ENCODE measurements at regions not wholly inside any gene's neighbourhood (a gene's known extent, or its start where the extent isn't known, plus 50 kb on each side); places are given as distances from the start of the nearest gene placed in this dataset.

GRCh38 chr4:20391198-20391597 is 139.5 kb downstream of the SLIT2 start:
- no peak overlapping the region for H3K18ac ChIP-seq (ENCODE audit: low read length)
- no peak overlapping the region for H2AFZ ChIP-seq (ENCODE audit: low read length)
- no peak overlapping the region for H3K27ac ChIP-seq (replicated peaks; ENCODE audit: low read length)
- no peak overlapping the region for H3K9ac ChIP-seq (ENCODE audit: low read depth, low read length, poor library complexity)
- no peaks in the 10 kb centered on the region for H3K9me3 ChIP-seq (replicated peaks in 1 of 2; ENCODE audit: control insufficient read depth in 2 of 2, insufficient read depth in 1 of 2, low read depth in 1 of 2, low read length in 2 of 2)
- no peaks in the 10 kb centered on the region for H3K4me1 ChIP-seq (ENCODE audit: control insufficient read depth in 2 of 2, insufficient read depth in 1 of 2, low read depth in 1 of 2, low read length in 2 of 2)
- H2BK120ac ChIP-seq (ENCODE audit: low read depth, low read length): no peak overlapping the region
- no peak overlapping the region for H4K8ac ChIP-seq (ENCODE audit: low read depth, low read length)
- H2AK5ac ChIP-seq (ENCODE audit: low read depth, low read length): no peak overlapping the region
- no peak overlapping the region for H3K14ac ChIP-seq (ENCODE audit: low read length)
- H3K27me3 ChIP-seq (ENCODE audit: control insufficient read depth in 3 of 3, insufficient read depth in 3 of 3, low read depth in 1 of 3, low read length in 3 of 3): no peaks in the 10 kb centered on the region
- H3K4me2 ChIP-seq (ENCODE audit: insufficient read depth, low read length, poor library complexity, severe bottlenecking): no peak overlapping the region
- H3K4ac ChIP-seq (ENCODE audit: low read length): no peak overlapping the region
- DNase-seq (ENCODE audit: low spot score): no peak
- no peak overlapping the region for H3K4me3 ChIP-seq (ENCODE audit: low read length in 2 of 2)
- H3K36me3 ChIP-seq (replicated peaks in 1 of 2; ENCODE audit: control insufficient read depth in 2 of 2, insufficient read depth in 2 of 2, low read length in 2 of 2): peaks cover 0 to 8% of the 10 kb centered on the region in 2 donors
- H2BK12ac ChIP-seq (ENCODE audit: low read length): no peak overlapping the region
- no CpG with 5 or more reads among the region's 1 CpG for WGBS, 2 donors (ENCODE audit: extremely low coverage in 2 of 2, insufficient read length in 2 of 2, insufficient replicate concordance in 1 of 2)
- no peak overlapping the region for H4K91ac ChIP-seq (ENCODE audit: low read depth, low read length, poor library complexity)
- no peak overlapping the region for H2BK15ac ChIP-seq (ENCODE audit: low read length)
- H2BK5ac ChIP-seq (ENCODE audit: low read length): no peak overlapping the region
- no peaks in the 10 kb centered on the region for H3K79me1 ChIP-seq (ENCODE audit: low read depth, low read length)
- no peak overlapping the region for H3K23ac ChIP-seq (ENCODE audit: low read depth, low read length, poor library complexity)

GRCh38 chr4:20391912-20392311 is 140.2 kb downstream of the SLIT2 start:
- Histone ChIP-seq H2BK5ac (ENCODE audit: low read length) (no peak overlapping the region), H3K23ac (ENCODE audit: low read depth, low read length, poor library complexity) (no peak overlapping the region), H3K18ac (ENCODE audit: low read length) (no peak overlapping the region), H3K36me3 (replicated peaks in 1 of 2; ENCODE audit: control insufficient read depth in 2 of 2, insufficient read depth in 2 of 2, low read length in 2 of 2) (peaks cover 0 to 7% of the 10 kb centered on the region in 2 donors), H3K4me1 (ENCODE audit: control insufficient read depth in 2 of 2, insufficient read depth in 1 of 2, low read depth in 1 of 2, low read length in 2 of 2) (no peaks in the 10 kb centered on the region), H3K4ac (ENCODE audit: low read length) (no peak overlapping the region), H3K4me3 (ENCODE audit: low read length in 2 of 2) (no peak overlapping the region), H4K91ac (ENCODE audit: low read depth, low read length, poor library complexity) (no peak overlapping the region), H3K9ac (ENCODE audit: low read depth, low read length, poor library complexity) (no peak overlapping the region), H2BK120ac (ENCODE audit: low read depth, low read length) (no peak overlapping the region), H3K4me2 (ENCODE audit: insufficient read depth, low read length, poor library complexity, severe bottlenecking) (no peak overlapping the region), H2BK12ac (ENCODE audit: low read length) (no peak overlapping the region), H4K8ac (ENCODE audit: low read depth, low read length) (no peak overlapping the region), H2AFZ (ENCODE audit: low read length) (no peak overlapping the region), H3K27me3 (ENCODE audit: control insufficient read depth in 3 of 3, insufficient read depth in 3 of 3, low read depth in 1 of 3, low read length in 3 of 3) (no peaks in the 10 kb centered on the region), H2BK15ac (ENCODE audit: low read length) (no peak overlapping the region), H3K79me1 (ENCODE audit: low read depth, low read length) (no peaks in the 10 kb centered on the region), H3K27ac (replicated peaks; ENCODE audit: low read length) (no peak overlapping the region), H3K9me3 (replicated peaks in 1 of 2; ENCODE audit: control insufficient read depth in 2 of 2, insufficient read depth in 1 of 2, low read depth in 1 of 2, low read length in 2 of 2) (no peaks in the 10 kb centered on the region), H2AK5ac (ENCODE audit: low read depth, low read length) (no peak overlapping the region), H3K14ac (ENCODE audit: low read length) (no peak overlapping the region)
- no CpG with 5 or more reads among the region's 5 CpGs for WGBS, 2 donors (ENCODE audit: extremely low coverage in 2 of 2, insufficient read length in 2 of 2, insufficient replicate concordance in 1 of 2)
- DNase-seq (ENCODE audit: low spot score): no peak

GRCh38 chr4:20393486-20394100 is 141.9 kb downstream of the SLIT2 start:
- Histone ChIP-seq H2BK15ac (ENCODE audit: low read length) (no peak overlapping the region), H3K14ac (ENCODE audit: low read length) (no peak overlapping the region), H4K91ac (ENCODE audit: low read depth, low read length, poor library complexity) (no peak overlapping the region), H2BK12ac (ENCODE audit: low read length) (no peak overlapping the region), H3K18ac (ENCODE audit: low read length) (no peak overlapping the region), H3K27ac (replicated peaks; ENCODE audit: low read length) (no peak overlapping the region), H2BK120ac (ENCODE audit: low read depth, low read length) (no peak overlapping the region), H3K27me3 (ENCODE audit: control insufficient read depth in 3 of 3, insufficient read depth in 3 of 3, low read depth in 1 of 3, low read length in 3 of 3) (no peaks in the 10 kb centered on the region), H3K36me3 (replicated peaks in 1 of 2; ENCODE audit: control insufficient read depth in 2 of 2, insufficient read depth in 2 of 2, low read length in 2 of 2) (peaks cover 0 to 3% of the 10 kb centered on the region in 2 donors), H2AK5ac (ENCODE audit: low read depth, low read length) (no peak overlapping the region), H3K79me1 (ENCODE audit: low read depth, low read length) (no peaks in the 10 kb centered on the region), H3K23ac (ENCODE audit: low read depth, low read length, poor library complexity) (no peak overlapping the region), H3K4me2 (ENCODE audit: insufficient read depth, low read length, poor library complexity, severe bottlenecking) (no peak overlapping the region), H2AFZ (ENCODE audit: low read length) (no peak overlapping the region), H3K9me3 (replicated peaks in 1 of 2; ENCODE audit: control insufficient read depth in 2 of 2, insufficient read depth in 1 of 2, low read depth in 1 of 2, low read length in 2 of 2) (no peaks in the 10 kb centered on the region), H3K4ac (ENCODE audit: low read length) (no peak overlapping the region), H4K8ac (ENCODE audit: low read depth, low read length) (no peak overlapping the region), H2BK5ac (ENCODE audit: low read length) (no peak overlapping the region), H3K4me1 (ENCODE audit: control insufficient read depth in 2 of 2, insufficient read depth in 1 of 2, low read depth in 1 of 2, low read length in 2 of 2) (no peaks in the 10 kb centered on the region), H3K4me3 (ENCODE audit: low read length in 2 of 2) (no peak overlapping the region), H3K9ac (ENCODE audit: low read depth, low read length, poor library complexity) (no peak overlapping the region)
- WGBS, 2 donors (ENCODE audit: extremely low coverage in 2 of 2, insufficient read length in 2 of 2, insufficient replicate concordance in 1 of 2): no CpG with 5 or more reads among the region's 5 CpGs
- DNase-seq (ENCODE audit: low spot score): no peak

- no peak overlapping the region for H4K91ac ChIP-seq (ENCODE audit: low read depth, low read length, poor library complexity)
- H2BK5ac ChIP-seq (ENCODE audit: low read length): no peak overlapping the region
- no peak overlapping the region for H3K4me2 ChIP-seq (ENCODE audit: insufficient read depth, low read length, poor library complexity, severe bottlenecking)
- WGBS, 2 donors (ENCODE audit: extremely low coverage in 2 of 2, insufficient read length in 2 of 2, insufficient replicate concordance in 1 of 2): no CpG with 5 or more reads among the region's 2 CpGs
- no peak for DNase-seq (ENCODE audit: low spot score)
- no peak overlapping the region for H2BK15ac ChIP-seq (ENCODE audit: low read length)
- H3K18ac ChIP-seq (ENCODE audit: low read length): no peak overlapping the region
- H3K14ac ChIP-seq (ENCODE audit: low read length): no peak overlapping the region
- H3K9ac ChIP-seq (ENCODE audit: low read depth, low read length, poor library complexity): no peak overlapping the region
- no peaks in the 10 kb centered on the region for H3K4me1 ChIP-seq (ENCODE audit: control insufficient read depth in 2 of 2, insufficient read depth in 1 of 2, low read depth in 1 of 2, low read length in 2 of 2)
- H3K79me1 ChIP-seq (ENCODE audit: low read depth, low read length): no peaks in the 10 kb centered on the region
- no peak overlapping the region for H4K8ac ChIP-seq (ENCODE audit: low read depth, low read length)
- no peaks in the 10 kb centered on the region for H3K9me3 ChIP-seq (replicated peaks in 1 of 2; ENCODE audit: control insufficient read depth in 2 of 2, insufficient read depth in 1 of 2, low read depth in 1 of 2, low read length in 2 of 2)
- H2BK12ac ChIP-seq (ENCODE audit: low read length): no peak overlapping the region
- no peak overlapping the region for H2AFZ ChIP-seq (ENCODE audit: low read length)
- H3K4me3 ChIP-seq (ENCODE audit: low read length in 2 of 2): no peak overlapping the region
- no peaks in the 10 kb centered on the region for H3K27me3 ChIP-seq (ENCODE audit: control insufficient read depth in 3 of 3, insufficient read depth in 3 of 3, low read depth in 1 of 3, low read length in 3 of 3)
- no peak overlapping the region for H2BK120ac ChIP-seq (ENCODE audit: low read depth, low read length)
- H3K36me3 ChIP-seq (replicated peaks in 1 of 2; ENCODE audit: control insufficient read depth in 2 of 2, insufficient read depth in 2 of 2, low read length in 2 of 2): peaks cover 0 to 3% of the 10 kb centered on the region in 2 donors
- H3K27ac ChIP-seq (replicated peaks; ENCODE audit: low read length): no peak overlapping the region
- no peak overlapping the region for H3K23ac ChIP-seq (ENCODE audit: low read depth, low read length, poor library complexity)
- no peak overlapping the region for H2AK5ac ChIP-seq (ENCODE audit: low read depth, low read length)
- no peak overlapping the region for H3K4ac ChIP-seq (ENCODE audit: low read length)
Observed at GRCh38 chr4:20394512-20394911, 142.8 kb downstream of the SLIT2 start.

Data from neuronal stem cell (in vitro differentiated cells).